ENCODE measurements at regions not wholly inside any gene's neighbourhood (a gene's known extent, or its start where the extent isn't known, plus 50 kb on each side); places are given as distances from the start of the nearest gene placed in this dataset.

DNA sequence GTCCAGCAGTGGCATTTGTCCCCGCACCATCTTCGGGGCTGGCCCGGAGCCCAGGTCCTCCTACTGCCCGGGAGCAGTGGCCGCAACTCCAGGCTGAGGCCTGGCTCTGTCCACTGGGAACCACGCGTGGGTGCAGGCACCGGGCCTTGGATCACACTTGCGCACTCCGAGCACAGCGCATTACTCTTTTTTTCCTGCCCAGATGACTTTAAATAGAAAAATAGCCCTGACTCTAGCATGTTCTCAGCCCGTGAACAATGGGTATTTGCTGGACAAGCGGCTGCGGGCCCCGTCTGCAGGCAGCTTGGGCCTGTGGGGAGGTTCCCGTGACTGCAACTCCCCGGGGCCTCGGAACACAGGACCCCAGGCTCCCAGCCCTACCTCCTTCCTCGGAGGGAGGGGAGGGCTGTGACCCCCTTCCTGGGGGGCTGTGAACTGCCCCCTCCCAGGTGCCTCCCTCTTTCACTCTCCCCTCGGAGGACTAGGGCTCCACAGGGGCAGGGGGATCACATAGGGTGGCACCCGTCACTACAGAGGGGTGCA is 162.2 kb downstream of the TBXT start:
- TF ChIP-seq, protein P1, sequence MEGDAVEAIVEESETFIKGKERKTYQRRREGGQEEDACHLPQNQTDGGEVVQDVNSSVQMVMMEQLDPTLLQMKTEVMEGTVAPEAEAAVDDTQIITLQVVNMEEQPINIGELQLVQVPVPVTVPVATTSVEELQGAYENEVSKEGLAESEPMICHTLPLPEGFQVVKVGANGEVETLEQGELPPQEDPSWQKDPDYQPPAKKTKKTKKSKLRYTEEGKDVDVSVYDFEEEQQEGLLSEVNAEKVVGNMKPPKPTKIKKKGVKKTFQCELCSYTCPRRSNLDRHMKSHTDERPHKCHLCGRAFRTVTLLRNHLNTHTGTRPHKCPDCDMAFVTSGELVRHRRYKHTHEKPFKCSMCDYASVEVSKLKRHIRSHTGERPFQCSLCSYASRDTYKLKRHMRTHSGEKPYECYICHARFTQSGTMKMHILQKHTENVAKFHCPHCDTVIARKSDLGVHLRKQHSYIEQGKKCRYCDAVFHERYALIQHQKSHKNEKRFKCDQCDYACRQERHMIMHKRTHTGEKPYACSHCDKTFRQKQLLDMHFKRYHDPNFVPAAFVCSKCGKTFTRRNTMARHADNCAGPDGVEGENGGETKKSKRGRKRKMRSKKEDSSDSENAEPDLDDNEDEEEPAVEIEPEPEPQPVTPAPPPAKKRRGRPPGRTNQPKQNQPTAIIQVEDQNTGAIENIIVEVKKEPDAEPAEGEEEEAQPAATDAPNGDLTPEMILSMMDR (IDR thresholded peaks at IDR 0.05) = no peak
- TF ChIP-seq POLR2A (IDR thresholded peaks at IDR 0.05) = no peak

Measured in lower leg skin (tissue), 3 donors.